HTR-8/SVneo (cell line): ENCODE measurements at regions not wholly inside any gene's neighbourhood (a gene's known extent, or its start where the extent isn't known, plus 50 kb on each side); places are given as distances from the start of the nearest gene placed in this dataset.

Source experiments
- DNase-seq: peaks from one replicate; pipeline ENCODE4 v3.0.0; 2011; ENCODE audit warnings: low spot score, mixed read lengths; ENCODE audit not compliant: insufficient read length
- FAIRE-seq: peaks from 2 replicates; lab custom pipeline; 2011; peaks lifted over from hg19 to GRCh38; lab: Jason Lieb, UNC

DNA sequence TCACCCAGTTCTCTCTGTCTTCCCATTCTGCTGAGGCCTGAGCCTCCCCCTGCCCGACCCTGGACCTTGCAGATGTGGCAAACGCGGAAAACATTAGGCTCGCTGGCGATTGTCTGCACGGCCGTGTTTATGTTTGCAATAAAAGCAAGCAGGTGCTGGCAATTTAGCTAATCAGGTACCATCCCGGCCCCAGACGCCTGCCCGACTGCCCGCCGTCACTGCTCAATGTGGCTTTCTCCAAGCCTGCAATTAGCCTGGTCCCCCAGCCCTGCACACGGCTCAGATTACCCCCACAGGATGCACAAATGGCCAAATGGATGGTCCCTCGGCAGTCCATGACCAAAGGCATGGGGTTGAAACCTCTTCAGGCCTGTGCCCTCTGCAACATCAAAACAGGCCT lies 259.7 kb downstream of the MN1 start:
- DNase-seq (no peak), FAIRE-seq (no peak)

- DNase-seq: no peak
- no peak for FAIRE-seq
Observed at GRCh38 chr22:27542602-27543001, 259.0 kb downstream of the MN1 start.

GRCh38 chr22:27543460-27543859 lies 258.1 kb downstream of the MN1 start:
- FAIRE-seq (no peak), DNase-seq (no peak)

GRCh38 chr22:27545085-27545484 lies 256.5 kb downstream of the MN1 start:
- FAIRE-seq: no peak

DNA sequence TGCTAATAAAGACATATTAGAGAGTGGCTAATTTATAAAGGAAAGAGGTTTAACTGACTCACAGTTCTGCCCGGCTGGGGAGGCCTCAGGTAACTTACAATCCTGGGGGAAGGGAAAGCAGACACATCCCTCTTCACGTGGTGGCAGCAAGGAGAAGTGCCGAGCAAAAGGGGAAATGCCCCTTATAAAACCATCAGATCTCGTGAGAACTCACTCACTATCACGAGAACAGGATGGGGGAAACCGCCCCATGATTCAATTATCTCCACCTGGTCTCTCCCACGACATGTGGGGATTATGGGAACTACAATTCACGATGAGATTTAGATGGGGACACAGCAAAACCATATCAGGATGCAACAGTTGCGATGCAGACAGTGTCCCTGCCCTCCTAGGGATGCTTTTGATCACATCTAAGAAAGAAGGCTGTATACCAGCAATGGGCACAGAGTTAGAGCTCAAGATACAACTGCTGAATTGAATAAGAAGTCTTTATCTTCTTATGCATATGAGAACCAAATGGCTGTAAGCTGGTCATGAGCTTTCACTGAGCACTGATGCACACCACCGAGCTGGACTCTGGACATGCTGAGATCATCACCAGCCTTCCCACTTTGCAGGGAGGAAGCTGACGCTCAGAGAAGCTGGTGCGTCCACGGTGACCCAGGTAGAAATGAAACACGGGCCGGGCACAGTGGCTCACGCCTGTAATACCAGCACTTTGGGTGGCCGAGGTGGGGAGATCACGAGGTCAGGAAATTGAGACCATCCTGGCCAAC lies 255.2 kb downstream of the MN1 start:
- no peak for DNase-seq
- FAIRE-seq: no peak

More at GRCh38 chr22:27545085-27545484, 256.5 kb downstream of the MN1 start:
- DNase-seq: no peak

DNA sequence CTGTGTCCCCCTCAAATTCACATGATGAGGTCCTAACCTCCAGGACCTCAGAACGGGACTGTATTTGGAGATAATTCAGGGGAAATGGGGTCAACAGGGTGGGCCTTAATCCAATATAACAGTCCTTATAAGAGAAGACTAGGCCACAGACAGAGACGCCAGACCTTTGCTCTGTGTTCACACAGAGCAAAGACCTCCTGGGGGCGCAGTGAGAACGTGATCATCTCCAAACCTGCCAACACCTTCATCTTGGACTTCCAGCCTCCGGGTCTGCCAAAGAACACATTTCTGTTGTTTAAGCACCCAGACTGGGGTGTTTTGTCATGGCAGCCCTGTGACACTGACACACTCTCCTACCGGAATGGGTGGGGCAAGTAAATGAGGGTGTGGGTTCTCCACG lies 250.2 kb downstream of the MN1 start:
- FAIRE-seq (no peak), DNase-seq (no peak)

GRCh38 chr22:27552176-27552575 lies 249.4 kb downstream of the MN1 start:
- FAIRE-seq (no peak), DNase-seq (no peak)

- DNase-seq: no peak
- no peak for FAIRE-seq
Observed at GRCh38 chr22:27552863-27553262, 248.7 kb downstream of the MN1 start.

GRCh38 chr22:27554106-27554811 lies 247.3 kb downstream of the MN1 start:
- FAIRE-seq: no peak

DNA sequence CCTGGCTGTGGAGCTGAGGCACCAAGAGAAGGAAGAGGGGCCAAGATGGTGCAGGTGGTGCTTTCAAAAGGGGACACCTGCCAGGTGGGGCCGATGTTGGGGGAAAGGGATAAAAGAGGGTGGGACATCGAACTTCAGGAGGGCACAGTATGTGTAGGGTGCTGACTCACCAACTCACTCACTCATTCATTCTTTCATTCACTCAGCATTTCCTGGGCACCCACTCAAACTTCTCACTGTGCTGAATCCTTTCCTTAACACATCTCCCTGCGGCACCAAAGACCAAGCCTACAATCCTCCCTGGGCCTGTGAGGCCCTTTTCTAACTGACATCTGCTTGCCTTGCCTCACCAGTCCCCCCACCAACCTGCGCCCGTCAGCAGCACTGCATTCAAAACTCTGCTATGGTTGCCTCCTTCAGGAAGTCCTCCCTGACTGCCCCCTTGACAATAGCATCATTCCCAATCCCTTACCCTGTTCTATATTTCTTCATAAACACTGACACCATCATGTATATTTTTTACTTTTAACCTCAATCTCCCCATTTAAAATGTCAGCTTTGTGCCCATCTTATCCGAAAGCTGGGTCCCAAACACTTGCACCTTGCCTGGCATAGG lies 246.6 kb downstream of the MN1 start:
- no peak for DNase-seq
- no peak for FAIRE-seq

More at GRCh38 chr22:27554106-27554811, 247.3 kb downstream of the MN1 start:
- no peak for DNase-seq

DNA sequence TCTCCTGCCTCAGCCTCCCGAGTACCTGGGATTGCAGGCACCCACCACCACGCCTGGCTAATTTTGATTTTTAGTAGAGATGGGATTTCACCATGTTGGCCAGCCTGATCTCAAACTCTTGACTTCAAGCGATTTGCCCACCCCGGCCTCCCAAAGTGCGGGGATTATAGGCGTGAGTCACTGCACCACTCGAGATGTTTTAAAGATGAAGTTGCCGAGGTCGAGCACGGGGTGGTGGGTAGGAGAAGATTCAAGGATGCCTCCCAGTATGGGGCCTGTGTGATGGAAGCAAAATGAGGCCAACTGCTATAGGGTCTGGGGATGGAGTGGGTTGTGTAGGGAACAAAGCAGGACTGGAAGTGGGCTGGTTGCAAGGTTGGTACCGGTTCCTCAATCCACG lies 245.2 kb downstream of the MN1 start:
- no peak for FAIRE-seq
- no peak for DNase-seq

DNA sequence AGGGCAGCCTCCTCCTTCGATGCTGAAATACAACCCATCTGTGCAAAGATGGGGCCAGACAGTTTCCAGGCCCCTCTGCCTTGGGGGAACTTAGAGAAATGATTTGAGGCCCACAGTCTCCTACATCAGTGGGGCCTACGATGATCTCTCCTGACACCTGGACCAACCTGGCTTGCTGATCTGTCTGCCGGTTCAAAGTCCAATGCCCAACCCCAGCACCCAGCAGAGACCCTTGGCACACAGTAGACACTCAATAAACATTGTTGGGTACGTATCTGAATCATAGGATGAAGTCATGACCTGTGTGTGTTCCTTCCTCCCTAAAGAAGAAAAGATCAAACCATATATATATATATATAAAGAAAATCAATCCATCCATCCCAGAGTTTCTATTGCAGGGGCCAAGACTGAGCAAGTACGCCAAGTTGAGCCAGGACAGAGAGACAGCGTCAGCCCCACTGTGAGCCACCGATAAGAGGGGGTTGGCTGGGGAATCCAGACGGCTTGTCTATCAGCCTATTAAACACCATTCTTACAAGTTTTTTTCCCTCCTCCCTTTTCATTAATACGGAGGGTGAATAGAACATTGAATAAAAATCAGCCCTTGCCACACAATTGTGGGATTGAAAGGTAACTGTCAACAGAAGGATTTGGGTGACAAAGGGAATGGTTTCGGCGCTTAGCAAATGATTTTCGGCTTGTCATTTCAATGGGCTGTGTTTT lies 244.1 kb downstream of the MN1 start:
- no peak for DNase-seq
- no peak for FAIRE-seq

GRCh38 chr22:27558658-27559371 lies 242.7 kb downstream of the MN1 start:
- no peak for FAIRE-seq
- DNase-seq: no peak

DNA sequence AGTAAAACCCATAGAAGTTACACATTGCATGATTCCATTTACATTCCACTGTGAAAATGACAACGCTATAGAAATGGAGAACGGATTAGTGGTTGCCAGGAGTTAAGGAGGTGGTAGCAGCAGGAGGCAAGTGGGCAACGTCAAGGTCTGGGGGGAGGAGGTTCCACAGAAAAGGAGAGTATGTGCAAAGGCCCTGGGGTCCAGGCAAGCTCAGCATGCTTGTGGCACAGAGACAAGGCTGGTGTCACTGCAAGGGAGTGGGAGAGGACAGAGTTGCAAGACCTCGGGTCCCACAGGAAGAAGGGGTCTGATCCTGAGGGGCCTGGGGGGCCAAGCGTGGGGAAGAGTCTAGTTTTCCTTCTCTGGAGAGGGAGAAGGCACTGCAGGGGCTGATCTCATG lies 240.8 kb downstream of the MN1 start:
- FAIRE-seq (no peak), DNase-seq (no peak)

DNA sequence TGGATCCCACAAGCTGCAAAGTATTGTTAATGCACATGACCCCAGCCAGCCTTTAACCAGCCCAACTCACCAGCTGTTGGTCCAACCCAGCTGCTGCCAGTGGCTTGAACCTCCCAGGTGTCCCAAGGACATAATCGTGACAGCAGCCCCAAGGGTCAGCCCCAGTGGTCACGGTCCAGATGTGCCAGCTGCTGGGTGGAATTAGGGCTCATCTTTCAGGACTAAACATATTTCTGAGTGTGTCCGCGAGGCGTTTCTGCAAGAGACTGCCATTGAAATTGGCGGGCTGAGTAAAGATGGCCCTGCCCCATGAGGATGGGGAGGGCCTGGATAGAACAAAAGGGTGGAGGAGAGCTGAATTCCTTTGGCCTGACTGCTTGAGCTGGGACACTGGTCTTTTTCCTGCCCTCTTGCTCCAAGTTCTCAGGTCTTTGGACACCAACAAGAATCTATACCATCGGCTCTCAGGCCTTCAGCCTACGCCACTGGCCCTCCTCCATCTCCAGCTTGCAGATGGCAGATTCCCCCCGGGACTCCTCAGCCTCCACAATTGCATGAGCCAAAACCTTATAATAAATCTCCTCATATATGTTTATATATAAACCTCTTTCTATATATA lies 240.2 kb downstream of the MN1 start:
- no peak for FAIRE-seq

DNA sequence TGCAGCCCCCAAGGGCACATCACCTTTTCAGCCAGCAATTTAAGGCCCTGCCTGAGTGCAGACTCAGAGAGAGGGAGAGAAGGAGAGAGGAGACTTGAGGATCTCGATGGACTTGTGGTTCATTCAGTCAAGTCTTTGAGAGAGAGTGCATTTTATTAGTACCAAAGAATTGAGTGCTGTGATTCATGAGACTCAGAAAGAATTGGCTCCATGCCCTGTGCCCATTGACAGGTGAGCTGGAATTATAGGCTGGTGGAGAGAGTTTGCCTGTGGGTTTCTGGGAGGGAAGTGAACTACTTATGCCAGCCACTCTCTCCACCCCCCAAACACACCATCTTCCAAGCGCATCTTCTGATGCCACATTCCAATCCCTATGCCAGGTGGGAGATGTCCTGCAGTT lies 236.8 kb downstream of the MN1 start:
- FAIRE-seq: no peak
- DNase-seq: no peak

More for the DNA sequence above, 240.2 kb downstream of the MN1 start:
- no peak for DNase-seq

DNA sequence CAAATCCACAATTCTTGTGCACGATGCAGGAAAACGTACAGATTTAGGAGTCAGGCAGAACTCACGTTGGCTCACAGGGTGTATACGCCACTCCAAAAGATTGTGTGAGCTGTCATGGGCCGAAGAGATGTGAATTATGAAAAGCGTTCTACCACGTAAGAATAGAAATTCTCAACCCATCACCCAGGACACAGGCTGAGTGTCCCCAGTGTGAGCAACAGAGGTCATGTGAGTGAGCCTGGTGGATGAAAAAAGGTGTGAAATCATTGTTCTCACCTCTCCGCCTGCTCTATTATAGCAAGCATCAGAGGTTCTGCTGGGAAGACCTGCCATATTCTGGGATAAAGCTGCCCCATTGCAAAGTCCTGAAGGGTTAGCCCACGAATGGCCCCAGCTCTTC lies 235.0 kb downstream of the MN1 start:
- DNase-seq (no peak), FAIRE-seq (no peak)

GRCh38 chr22:27568265-27568664 lies 233.3 kb downstream of the MN1 start:
- FAIRE-seq (no peak), DNase-seq (no peak)

GRCh38 chr22:27571463-27572277 lies 229.9 kb downstream of the MN1 start:
- DNase-seq (no peak), FAIRE-seq (no peak)
